PC-3 (cell line): ENCODE measurements at regions not wholly inside any gene's neighbourhood (a gene's known extent, or its start where the extent isn't known, plus 50 kb on each side); places are given as distances from the start of the nearest gene placed in this dataset.

Experiments used
- ATAC-seq: fragments of 200-7000 bp; cut with Tn5 transposase; 2 replicates; pipeline ENCODE4 v1.9.1; 2020; ENCODE audit warnings: mild to moderate bottlenecking, moderate library complexity
- BruUV-seq: library from RNA; stranded (reverse); fragments of 400-500 nt; replicated peaks from 2 replicates; lab custom pipeline; 2021; lab: Mats Ljungman, UMichigan
- CTCF ChIA-PET: fragments of 300-600 bp; sonication (Branson Sonifier 250); formaldehyde crosslinking; loops from one replicate; lab custom pipeline; 2022; ENCODE audit warnings: antibody characterized with exemption; lab: Charles Lee
- POLR2A ChIA-PET: fragments of 300-600 bp; sonication (Branson Sonifier 250); formaldehyde crosslinking; loops from one replicate; lab custom pipeline; 2022; ENCODE audit warnings: antibody characterized with exemption; ENCODE audit not compliant: unreplicated experiment; lab: Charles Lee
- DNase-seq: peaks from one replicate; pipeline ENCODE4 v3.0.0-alpha.2; 2015
- H2AFZ ChIP-seq: fragments of 300-600 bp; sonication (generic); 2 replicates; pipeline ENCODE4 v1.6.0; 2016; ENCODE audit warnings: antibody characterized with exemption, low read length
- H3F3A ChIP-seq: fragments of 300-600 bp; sonication (generic); one replicate; pipeline ENCODE4 v1.6.0; 2017; ENCODE audit warnings: antibody characterized with exemption, low read length, control low read depth, mild to moderate bottlenecking; ENCODE audit not compliant: unreplicated experiment
- H3K27ac ChIP-seq: fragments of 300-600 bp; sonication (generic); 2 replicates; pipeline ENCODE4 v1.5.1; 2016; ENCODE audit warnings: mild to moderate bottlenecking, low read length
- H3K27me3 ChIP-seq: fragments of 300-600 bp; sonication (generic); 2 replicates; pipeline ENCODE4 v1.6.1; 2016; ENCODE audit warnings: low read length, mixed read lengths
- H3K36me3 ChIP-seq: fragments of 300-600 bp; sonication (generic); 2 replicates; pipeline ENCODE4 v1.6.1; 2016; ENCODE audit warnings: low read depth, mixed run types, low read length, mixed read lengths
- H3K4me1 ChIP-seq: fragments of 300-600 bp; sonication (generic); 2 replicates; pipeline ENCODE4 v1.5.1; 2016; ENCODE audit warnings: low read length; ENCODE audit not compliant: insufficient read depth
- H3K4me2 ChIP-seq: fragments of 300-600 bp; sonication (generic); 2 replicates; pipeline ENCODE4 v1.6.0; 2016; ENCODE audit warnings: low read length
- H3K4me3 ChIP-seq: fragments of 300-600 bp; sonication (generic); 2 replicates; pipeline ENCODE4 v1.5.1; 2016; ENCODE audit warnings: mild to moderate bottlenecking, low read length, mixed read lengths
- H3K79me2 ChIP-seq: fragments of 300-600 bp; sonication (generic); 2 replicates; pipeline ENCODE4 v1.6.1; 2017; ENCODE audit warnings: low read length, mixed read lengths
- H3K9ac ChIP-seq: fragments of 300-600 bp; sonication (generic); 2 replicates; pipeline ENCODE4 v1.6.0; 2016; ENCODE audit warnings: mild to moderate bottlenecking, low read length
- H3K9me2 ChIP-seq: fragments of 300-600 bp; sonication (generic); replicated peaks from 2 replicates; pipeline ENCODE4 v1.6.1; 2016; ENCODE audit warnings: mixed run types, low read length, mixed read lengths
- H3K9me3 ChIP-seq: fragments of 300-600 bp; sonication (generic); 2 replicates; pipeline ENCODE4 v1.6.1; 2016; ENCODE audit warnings: low read length, mixed read lengths
- H4K20me1 ChIP-seq: fragments of 300-600 bp; sonication (generic); 2 replicates; pipeline ENCODE4 v1.6.1; 2016; ENCODE audit warnings: low read length, mixed read lengths
- EZH2 ChIP-seq: fragments of 300-600 bp; sonication (generic); IDR thresholded peaks from one replicate; pipeline ENCODE4 v1.6.1; 2017; ENCODE audit warnings: antibody characterized with exemption, mild to moderate bottlenecking, low read length; ENCODE audit not compliant: unreplicated experiment
- EZH2phosphoT487 ChIP-seq: fragments of 300-600 bp; sonication (generic); IDR thresholded peaks from 2 replicates; pipeline ENCODE4 v1.6.1; 2018; ENCODE audit warnings: mild to moderate bottlenecking, antibody characterized with exemption, low read length, borderline replicate concordance
- intact Hi-C: fragments of 100-400 bp; cut with micrococcal nuclease; formaldehyde crosslinking; loops from 2 replicates; pipeline ENCODE4 v1.9.0; 2023
- TF ChIP-seq, protein P1 (sequence below): fragments of 300-600 bp; sonication (generic); conservative IDR thresholded peaks from 2 replicates; pipeline ENCODE4 v1.5.1; 2017; ENCODE audit warnings: antibody characterized with exemption, low read depth, mild to moderate bottlenecking, low read length

DNA sequence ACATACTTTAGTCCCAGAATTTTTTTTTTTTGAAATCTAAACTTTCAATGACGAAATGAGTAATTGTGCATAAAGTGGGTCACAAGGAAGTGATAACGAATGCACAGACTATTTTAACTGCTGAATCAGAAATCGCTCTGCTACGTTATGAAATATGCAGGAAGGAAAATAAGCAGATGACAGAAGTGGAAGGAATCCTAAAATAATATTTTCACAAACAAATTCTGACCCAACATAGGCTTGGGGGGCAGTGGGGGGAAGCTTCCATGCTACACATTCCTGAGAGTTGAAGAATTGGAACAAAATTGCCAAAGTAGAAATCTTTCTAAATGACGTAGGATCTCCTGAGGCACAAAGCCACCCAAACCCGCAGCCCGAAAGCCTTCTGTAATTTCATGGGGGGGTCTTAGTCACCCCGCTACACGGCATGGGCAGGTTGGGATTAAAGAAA is 89.6 kb downstream of the ARF6 start:
- Histone ChIP-seq H3K9ac (no peak overlapping the region), H3K79me2 (no peaks in the 10 kb centered on the region), H2AFZ (no peak overlapping the region), H3K27me3 (no peaks in the 10 kb centered on the region), H3K9me2 (no peaks in the 10 kb centered on the region), H3K9me3 (no peaks in the 10 kb centered on the region), H4K20me1 (no peaks in the 10 kb centered on the region), H3K4me1 (peaks cover 12% of the 10 kb centered on the region), H3K4me2 (no peak overlapping the region), H3K27ac (no peak overlapping the region), H3K4me3 (no peak overlapping the region), H3F3A (no peaks in the 10 kb centered on the region), H3K36me3 (no peaks in the 10 kb centered on the region)
- no TSS peak for BruUV-seq
- TF ChIP-seq EZH2, result no peak
- TF ChIP-seq EZH2phosphoT487, result no peak
- TF ChIP-seq, protein P1, sequence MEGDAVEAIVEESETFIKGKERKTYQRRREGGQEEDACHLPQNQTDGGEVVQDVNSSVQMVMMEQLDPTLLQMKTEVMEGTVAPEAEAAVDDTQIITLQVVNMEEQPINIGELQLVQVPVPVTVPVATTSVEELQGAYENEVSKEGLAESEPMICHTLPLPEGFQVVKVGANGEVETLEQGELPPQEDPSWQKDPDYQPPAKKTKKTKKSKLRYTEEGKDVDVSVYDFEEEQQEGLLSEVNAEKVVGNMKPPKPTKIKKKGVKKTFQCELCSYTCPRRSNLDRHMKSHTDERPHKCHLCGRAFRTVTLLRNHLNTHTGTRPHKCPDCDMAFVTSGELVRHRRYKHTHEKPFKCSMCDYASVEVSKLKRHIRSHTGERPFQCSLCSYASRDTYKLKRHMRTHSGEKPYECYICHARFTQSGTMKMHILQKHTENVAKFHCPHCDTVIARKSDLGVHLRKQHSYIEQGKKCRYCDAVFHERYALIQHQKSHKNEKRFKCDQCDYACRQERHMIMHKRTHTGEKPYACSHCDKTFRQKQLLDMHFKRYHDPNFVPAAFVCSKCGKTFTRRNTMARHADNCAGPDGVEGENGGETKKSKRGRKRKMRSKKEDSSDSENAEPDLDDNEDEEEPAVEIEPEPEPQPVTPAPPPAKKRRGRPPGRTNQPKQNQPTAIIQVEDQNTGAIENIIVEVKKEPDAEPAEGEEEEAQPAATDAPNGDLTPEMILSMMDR, result no peak
- intact Hi-C loops, result no loop called here
- DNase-seq, result no peak
- ChIA-PET POLR2A (no interaction called here), CTCF (no interaction called here)
- ATAC-seq, result no peak

DNA sequence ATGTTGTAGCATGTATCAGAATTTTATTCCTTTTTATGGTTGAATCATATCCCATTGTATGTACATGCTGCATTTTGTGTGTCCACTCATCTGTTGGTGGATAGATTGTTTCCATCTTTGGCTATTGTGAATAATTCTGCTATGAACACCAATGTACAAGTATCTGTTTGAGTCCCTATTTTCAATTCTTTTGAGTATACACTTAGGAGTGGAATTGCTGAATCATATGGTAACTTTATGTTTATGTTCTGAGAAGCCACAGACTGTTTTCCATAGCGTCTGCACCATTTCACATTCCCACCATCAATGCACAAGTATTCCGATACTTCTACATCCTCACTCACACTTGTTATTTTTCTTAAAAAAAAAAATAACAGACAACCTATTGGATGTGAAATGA is 91.5 kb downstream of the ARF6 start:
- ATAC-seq, result no peak
- no peak overlapping the region for H2AFZ ChIP-seq
- no peaks in the 10 kb centered on the region for H3F3A ChIP-seq
- CTCF ChIA-PET, result no interaction called here
- no peaks in the 10 kb centered on the region for H3K27me3 ChIP-seq
- no peak overlapping the region for H3K9ac ChIP-seq
- peaks cover 20% of the 10 kb centered on the region for H3K4me1 ChIP-seq
- DNase-seq, result no peak
- H3K9me3 ChIP-seq, result no peaks in the 10 kb centered on the region
- H3K9me2 ChIP-seq, result no peaks in the 10 kb centered on the region
- no peak overlapping the region for H3K27ac ChIP-seq
- H3K79me2 ChIP-seq, result no peaks in the 10 kb centered on the region
- H3K4me2 ChIP-seq, result no peak overlapping the region
- TF ChIP-seq EZH2phosphoT487 (no peak), EZH2 (no peak)
- TF ChIP-seq, protein P1, result no peak
- POLR2A ChIA-PET, result no interaction called here
- H3K4me3 ChIP-seq, result no peak overlapping the region
- intact Hi-C loops, result no loop called here
- no peaks in the 10 kb centered on the region for H4K20me1 ChIP-seq
- H3K36me3 ChIP-seq, result no peaks in the 10 kb centered on the region
- BruUV-seq, result no TSS peak

DNA sequence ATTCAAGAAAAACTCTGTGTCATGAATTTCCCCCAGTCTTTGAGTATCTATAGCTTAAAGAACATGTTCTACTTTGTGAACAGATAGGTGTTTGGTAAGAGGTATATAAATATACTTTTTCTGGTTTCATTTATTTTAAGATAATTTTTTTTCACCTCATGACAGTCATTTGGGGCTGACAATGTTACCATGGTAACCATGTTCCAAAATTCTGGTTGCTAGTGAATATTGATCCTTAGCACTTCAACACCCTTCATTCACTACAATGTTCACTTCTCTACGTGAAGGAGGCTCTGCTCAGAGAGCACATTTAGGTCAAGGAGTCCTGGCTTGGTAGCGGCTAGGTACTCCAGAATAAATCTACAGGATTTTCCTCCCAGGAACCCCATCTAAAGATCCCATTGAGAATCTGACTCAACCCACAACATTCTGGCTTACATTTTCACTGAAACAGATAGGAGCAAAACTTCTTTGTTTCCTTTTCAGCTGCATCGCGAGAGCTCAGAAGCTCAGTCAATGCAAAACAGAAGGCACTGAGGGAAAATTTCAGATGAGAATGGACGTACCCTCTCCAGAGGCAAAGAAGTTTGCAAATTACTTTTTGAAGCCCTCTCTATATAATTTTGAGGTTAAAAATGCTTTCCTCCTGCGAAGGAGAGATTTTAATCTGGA is 93.6 kb downstream of the ARF6 start:
- no TSS peak for BruUV-seq
- Histone ChIP-seq H3K4me3 (no peak overlapping the region), H2AFZ (peak overlapping the region; percentile 56; the same call in 1 of the 2 replicates), H3K9me3 (no peaks in the 10 kb centered on the region), H3K4me2 (peak overlapping the region; percentile 49), H3K27me3 (no peaks in the 10 kb centered on the region), H3K4me1 (peaks cover 20% of the 10 kb centered on the region), H3K36me3 (no peaks in the 10 kb centered on the region), H3K9me2 (no peaks in the 10 kb centered on the region), H3K27ac (peak overlapping the region; percentile 32), H4K20me1 (no peaks in the 10 kb centered on the region), H3K79me2 (no peaks in the 10 kb centered on the region), H3K9ac (no peak overlapping the region), H3F3A (no peaks in the 10 kb centered on the region)
- no peak for TF ChIP-seq EZH2
- TF ChIP-seq, protein P1, result no peak
- TF ChIP-seq EZH2phosphoT487, result no peak
- CTCF ChIA-PET, result no interaction called here
- POLR2A ChIA-PET, result interaction anchor here (0.6 kb wide), 2 partner anchors 23 to 56 kb away, joined by 5 to 7 read pairs; no protein-coding TSS in a partner anchor
- DNase-seq (no peak), ATAC-seq (no peak)
- intact Hi-C loops, result no loop called here
